ENCODE measurements at regions not wholly inside any gene's neighbourhood (a gene's known extent, or its start where the extent isn't known, plus 50 kb on each side); places are given as distances from the start of the nearest gene placed in this dataset.

- TF ChIP-seq CTCF (IDR thresholded peaks at IDR 0.05): no peak
- TF ChIP-seq POLR2A (IDR thresholded peaks at IDR 0.05): no peak
Measured at GRCh38 chr4:58515226-58515625, 1405.0 kb upstream of the IGFBP7 start.
